Stimulated activated CD4-positive, alpha-beta T cell treated with anti-CD3 and anti-CD28 coated beads, Interleukin-1b, Interleukin-23, amount 100 ng/mL, for 48 hours (primary cell): ENCODE measurements at regions not wholly inside any gene's neighbourhood (a gene's known extent, or its start where the extent isn't known, plus 50 kb on each side); places are given as distances from the start of the nearest gene placed in this dataset.
A peak's percentile ranks its signal among the peaks of the same experiment; 100 is the strongest.
"Not testable (repeated sequence)": the region's sequence is repeated elsewhere in the genome, so short reads cannot be mapped to it uniquely, and the experiment has no call there.

Source experiments
- DNase-seq: peaks from one replicate; pipeline ENCODE4 v3.0.0-alpha.2; 2020

DNA sequence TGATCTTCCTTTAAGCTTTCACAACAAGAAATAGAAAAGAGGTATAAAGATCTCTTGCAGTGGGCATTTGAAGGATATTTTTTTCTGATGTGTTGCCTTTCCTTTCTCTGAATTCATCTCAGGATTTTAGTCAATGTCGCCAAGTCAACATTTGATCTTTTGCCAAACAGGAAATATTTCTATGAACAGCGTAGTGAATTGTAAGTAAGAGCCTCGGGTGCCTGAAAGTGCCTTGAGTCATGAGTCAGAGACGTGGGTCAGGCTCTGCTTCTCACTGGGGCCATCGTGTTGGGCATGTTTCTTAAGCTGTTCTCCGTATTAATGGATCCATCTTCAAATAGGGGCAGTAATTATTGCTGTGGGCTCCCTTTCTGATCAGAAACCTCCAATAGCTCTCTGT, 471.4 kb upstream of the AMELY start:
- no peak for DNase-seq

DNA sequence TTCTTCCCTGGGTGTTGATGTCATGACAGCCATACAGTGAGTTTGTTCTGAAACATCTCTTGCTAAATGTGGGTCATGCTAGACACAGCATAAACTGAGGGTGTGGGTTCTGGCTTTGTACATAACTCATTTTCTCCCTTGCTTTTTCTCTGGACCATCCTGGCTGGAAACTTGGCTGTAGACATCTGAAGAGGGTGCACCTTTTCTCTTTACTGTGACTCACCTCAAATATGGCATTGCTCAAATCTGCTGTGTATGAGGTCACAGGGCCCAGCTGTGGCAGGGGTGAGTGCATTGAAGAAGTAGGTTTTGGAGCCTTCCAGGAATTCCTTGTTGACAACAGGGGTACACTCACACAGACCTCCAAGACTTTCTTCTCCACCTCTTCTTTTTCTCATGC, 465.5 kb upstream of the AMELY start:
- peak; percentile 7 for DNase-seq

DNA sequence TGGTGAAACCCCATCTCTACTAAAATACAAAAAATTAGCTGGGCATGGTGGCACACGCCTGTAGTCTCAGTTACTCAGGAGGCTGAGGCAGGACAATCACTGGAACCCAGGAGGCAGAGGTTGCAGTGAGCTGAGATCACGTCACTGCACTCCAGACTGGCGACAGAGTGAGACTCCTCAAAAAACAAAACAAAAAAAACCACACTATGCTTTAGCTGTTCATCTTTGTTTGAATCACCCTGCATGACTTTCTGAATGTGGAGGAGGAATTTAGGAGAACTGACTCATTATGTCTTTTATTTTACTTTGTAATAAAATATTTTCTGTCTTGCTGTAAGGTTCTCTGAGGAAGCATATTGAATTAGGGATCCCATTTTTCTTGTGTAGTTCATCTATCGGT, 462.9 kb upstream of the AMELY start:
- peak; percentile 11 for DNase-seq

DNA sequence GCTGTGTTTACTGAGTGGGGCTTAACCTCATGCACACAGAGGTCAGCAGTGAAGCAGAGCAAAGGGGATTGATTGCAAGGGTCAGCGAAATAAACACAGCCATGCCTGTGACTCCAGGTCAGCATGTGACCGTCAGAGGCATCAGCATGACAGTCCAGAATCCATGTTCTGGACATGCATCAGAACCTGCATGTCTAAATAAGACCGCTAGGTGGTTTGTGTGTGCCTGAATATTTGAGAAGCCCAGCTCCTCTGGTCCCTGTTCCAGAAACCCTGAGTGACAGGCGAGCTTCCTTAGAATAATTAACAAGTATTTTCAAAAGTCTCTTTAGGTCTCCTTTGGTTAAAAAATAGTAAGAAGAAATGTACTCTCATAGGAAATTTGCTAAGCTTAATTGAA, 460.4 kb upstream of the AMELY start:
- DNase-seq, result not testable (repeated sequence)

DNA sequence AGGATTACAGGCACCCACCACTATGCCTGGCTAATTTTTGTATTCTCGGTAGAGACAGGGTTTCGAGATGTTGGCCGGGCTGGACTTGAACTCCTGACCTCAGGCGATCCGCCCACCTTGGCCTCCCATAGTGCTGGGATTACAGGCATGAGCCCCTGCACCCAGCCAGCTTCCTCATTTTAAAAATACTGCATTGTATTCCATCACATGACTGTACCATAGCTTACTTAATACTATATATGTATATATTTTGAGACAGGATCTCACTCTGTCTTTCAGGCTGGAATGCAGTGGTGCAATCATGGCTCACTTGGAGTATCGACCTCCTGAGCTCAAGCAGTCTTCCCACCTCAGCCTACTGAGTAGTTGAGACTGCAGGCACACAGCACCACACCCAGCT, 459.5 kb upstream of the AMELY start:
- not testable (repeated sequence) for DNase-seq

DNA sequence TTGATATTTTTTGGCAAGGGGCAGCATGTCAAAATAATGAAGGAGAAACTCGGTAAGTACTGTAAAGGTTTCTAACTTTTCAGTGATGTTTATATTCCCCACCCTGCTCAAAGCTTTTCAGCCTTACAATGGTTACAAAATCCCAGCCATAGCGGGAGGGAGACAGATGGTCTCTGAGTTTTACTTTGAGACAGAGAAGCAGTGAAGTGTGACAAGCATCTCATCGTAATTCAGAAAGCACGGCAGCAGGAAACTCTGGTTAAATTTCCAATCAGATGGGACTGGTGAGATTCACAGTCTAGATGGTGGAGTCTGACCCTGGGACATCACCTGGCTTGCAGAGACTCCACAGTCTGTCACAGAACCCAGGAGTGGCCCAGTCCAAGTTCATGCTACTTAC, 448.0 kb upstream of the AMELY start:
- no peak for DNase-seq

DNA sequence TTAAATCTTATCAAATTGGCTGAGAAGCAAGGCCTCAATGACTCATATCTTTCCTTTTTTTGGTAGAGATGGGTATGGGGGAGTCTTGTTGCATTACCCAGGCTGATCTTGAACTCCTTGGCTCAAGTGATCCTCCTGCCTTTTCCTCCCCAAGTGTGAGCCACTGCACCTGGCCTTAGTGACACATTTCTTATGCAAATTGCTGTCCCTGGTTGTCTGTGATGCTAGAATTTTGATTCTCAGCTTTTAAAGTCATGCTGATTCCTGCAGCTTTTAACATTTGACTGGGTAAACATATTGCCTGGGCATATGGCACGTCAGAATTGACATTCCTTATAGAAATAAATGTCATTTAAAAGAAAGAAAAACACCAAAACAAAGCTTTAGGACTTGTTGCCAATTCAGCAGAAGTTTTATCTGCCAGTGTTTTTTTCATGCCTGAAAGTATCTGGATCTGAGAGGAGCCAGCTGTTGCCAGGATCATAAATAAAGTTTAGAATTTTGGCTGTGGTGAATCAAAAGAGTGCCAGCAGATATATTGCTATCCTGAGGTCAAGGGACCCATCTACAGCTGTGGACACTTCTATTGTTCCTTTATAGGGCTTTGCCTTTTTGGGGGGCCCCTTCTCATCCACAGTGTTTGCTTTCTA, 446.7 kb upstream of the AMELY start:
- no peak for DNase-seq

DNA sequence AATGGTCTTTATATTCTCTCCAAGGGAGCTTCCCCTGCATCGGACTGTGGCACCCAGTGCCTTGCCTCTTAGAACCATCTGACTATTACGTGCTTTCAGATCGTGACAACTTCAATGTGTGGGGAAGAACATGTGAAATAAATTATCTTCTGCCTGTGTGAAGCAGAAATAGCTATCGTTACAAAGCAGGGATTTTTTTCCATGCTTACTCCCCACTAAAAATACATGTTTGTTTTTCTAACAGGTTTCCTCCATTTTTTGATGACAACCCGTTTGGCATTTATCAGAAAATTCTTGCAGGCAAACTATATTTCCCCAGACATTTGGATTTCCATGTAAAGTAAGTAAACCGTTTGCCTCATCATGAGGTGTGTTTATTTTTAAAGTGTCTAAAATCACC, 444.3 kb upstream of the AMELY start:
- DNase-seq, result not testable (repeated sequence)

DNA sequence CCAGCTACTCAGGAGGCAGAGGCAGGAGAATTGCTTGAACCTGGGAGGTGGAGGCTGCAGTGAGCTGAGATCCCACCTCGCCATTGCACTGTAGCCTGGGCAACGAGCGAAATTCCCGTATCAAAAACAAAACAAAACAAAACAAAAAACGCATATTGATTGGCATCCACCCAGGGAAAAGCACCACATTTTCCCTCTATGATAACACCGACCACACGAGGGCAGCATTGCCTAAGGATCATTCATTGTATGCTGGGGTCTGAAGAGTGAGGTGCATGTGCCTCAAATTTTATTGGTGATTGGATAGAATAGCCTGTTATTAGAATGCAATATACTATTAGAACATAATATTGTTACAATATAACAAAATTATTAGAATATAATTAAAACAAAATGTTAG, 433.1 kb upstream of the AMELY start:
- DNase-seq, result peak; percentile 27

DNA sequence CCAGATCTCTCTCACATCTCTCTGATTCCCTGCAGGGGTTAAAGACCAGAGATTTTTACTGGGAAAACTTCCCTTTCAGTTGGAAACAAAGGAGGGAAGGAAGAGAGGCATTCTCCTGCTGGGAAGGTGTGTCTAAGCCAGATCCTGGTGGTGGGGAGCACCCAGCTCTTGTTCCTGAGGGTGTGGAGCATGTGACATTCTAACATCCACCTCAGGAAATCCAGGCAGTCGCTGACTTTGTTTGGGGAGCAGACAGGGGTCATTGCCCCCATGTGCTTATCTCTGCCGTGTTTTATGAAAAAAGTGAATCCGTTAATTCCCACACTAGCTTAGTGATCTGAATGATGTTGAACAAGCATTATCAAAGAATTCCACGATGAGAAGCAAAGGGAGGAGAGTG, 431.7 kb upstream of the AMELY start:
- no peak for DNase-seq

DNA sequence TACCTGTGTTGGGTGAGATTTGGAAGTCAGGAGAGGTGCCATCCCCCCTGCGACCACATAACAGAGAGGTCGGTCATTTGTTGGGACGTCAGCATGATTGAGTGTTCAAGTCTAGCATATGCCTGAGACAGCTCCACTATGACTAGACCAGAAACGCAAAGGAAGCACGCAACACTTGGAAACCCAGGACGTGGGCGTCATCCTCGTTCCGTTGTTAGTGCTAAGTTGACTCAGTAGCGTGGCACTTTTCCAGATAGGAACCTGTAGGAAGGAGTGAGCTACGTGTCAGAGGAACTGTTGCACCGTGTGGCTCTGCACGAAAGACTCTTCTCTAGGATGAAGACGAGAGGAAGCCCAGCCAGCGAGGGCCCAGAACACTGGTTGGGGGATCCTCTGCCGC, 431.2 kb upstream of the AMELY start:
- peak; percentile 58 for DNase-seq

DNA sequence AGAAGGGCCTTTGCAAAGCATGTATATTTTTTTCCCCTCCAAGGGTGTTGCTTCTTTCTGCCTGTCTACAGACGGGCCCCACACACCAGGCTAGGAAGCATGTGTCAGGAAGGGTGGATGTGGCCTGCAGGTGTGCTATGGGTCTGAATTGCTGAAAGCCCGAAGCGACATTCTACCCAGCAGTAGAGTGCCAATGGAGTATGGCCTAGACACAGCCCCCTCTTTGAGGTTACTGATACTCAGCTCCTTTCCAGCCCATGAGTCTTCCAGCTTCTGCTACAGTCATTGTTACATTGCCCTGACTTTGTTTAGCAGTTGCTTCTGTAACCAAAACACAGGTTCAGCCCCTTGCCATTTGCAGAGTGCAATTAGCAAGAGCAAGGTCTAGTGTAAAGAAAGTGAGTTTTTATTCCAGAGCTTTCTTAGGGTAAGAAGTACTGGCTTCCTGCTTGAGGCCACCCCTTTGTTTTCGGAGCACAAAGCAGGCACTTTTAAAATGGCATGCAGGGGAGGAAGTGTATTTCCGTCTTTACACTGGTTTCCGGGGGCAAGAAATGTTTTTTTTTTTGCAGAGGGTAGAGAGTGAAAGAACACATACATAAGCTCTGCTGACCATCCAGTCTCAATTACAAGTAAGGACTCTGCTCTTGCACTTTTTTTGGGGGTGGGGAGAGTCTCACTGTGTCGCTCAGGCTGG, 428.0 kb upstream of the AMELY start:
- DNase-seq, result peak; percentile 4

DNA sequence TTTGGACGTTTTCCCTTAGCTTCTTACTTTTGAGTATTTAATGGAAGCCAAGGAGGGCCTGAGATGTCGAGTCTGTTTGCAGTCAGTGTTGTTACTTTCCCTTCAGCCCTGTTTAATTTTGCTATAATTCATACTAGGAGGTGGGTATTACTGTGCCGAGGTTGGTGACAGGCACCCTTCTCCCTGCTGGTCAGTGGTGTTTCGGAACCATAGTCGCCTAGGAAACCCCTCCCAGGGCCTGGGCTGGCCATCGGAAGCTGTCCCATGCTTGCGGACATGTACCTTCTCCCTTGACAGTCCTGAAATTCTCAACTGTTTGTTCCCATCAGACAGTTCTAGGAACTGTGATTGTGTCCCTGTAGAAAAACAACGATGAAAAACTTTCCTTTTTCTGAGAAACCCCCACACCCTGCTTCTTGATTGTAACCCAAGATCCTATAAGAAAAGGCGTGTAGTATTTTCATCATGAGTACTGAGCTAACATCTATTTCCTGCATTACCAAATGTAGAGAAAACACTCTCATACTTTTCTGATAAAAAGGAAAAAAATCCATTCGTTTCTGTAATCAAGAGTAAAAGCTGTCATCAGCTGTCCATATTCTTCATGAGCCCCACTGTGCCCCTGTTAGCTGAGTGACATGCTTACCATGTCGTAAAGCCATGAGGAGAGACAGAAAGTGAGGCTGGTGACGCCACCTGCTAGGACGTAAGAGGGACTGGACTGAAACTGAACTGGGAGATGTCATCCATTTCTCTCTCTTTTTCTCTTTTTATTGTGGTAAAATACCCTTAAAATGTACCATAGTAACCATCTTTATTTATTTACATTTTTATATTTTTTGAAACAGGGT, 424.7 kb upstream of the AMELY start:
- DNase-seq, result peak; percentile 45

DNA sequence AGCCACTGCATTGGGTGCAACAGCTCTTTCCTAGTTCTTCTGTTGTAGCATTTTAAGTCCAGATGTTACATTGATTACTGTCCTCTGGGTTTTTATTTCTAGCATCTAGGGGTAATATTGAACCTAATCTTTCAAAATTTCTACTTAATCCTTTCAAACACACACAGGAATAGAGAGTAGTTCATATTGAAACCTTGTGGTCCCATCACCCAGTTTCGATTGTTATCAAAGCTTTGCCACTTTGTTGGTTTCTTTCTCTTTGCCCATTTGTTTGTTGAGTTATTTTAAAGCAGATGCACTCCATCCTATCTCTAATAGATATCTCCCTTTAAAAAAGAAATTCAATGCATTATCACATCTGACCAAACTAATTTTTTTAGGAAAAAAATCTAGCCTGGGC, 422.9 kb upstream of the AMELY start:
- DNase-seq, result no peak

DNA sequence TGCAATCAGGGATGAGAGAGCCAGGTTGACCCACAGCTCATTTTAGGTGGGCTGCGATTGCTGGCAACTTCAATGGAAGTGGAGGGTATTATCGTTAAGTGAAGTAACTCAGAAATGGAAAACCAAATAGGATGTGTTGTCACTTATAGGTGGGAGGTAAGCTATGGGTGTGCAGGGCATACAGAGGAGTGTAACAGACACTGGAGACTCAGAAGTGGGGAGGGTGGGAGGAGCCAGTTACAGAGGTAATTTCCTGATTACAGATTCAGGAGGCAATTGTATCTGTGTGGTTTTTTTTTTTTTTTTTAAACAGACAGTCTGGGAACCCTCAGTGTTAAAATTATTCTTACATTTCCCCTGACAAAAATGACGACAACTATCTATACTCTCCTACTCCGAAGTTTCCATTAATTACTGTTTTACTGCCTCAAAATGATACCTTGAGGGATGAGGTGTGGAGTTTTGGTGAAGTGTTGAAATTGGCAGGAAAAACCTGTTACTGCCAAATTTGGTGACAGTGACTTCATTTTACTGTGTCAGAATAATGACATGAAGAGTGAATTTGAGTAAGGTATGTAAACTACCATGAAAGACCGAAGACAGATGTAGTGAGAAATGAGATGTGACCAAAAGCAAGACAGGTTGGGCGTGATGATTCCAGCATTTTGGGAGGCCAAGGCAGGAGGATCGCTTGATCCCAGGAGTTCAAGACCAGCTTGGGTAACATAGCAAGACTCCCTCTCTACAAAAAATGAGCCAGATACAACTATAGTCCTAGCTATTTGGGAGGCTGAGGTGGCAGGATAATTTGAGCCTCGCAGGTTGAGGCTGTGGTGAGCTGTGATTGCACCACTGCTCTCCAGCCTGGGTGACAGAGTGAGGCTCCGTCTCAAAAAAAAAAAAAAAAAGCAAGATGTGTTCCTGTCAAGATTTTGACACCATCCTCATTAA, 415.0 kb upstream of the AMELY start:
- peak; percentile 63 for DNase-seq

DNA sequence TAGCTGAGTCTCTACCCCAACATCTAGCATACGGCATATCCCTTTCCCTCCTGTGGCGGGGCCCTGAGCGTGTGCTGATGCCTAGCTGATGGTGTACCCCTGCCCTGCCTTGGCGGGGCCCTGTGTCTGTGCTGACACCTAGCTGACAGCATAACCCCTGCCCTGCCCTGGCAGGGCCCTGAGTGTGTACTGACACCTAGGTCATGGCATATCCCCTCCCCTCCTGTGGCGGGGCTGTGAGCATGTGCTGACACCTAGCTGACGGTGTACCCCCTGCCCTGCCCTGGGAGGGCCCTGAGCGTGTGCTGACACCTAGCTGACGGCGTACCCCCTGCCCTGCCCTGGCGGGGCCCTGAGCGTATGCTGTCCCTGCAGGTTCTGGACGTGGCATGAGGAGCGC, 414.0 kb upstream of the AMELY start:
- DNase-seq, result peak; percentile 25

DNA sequence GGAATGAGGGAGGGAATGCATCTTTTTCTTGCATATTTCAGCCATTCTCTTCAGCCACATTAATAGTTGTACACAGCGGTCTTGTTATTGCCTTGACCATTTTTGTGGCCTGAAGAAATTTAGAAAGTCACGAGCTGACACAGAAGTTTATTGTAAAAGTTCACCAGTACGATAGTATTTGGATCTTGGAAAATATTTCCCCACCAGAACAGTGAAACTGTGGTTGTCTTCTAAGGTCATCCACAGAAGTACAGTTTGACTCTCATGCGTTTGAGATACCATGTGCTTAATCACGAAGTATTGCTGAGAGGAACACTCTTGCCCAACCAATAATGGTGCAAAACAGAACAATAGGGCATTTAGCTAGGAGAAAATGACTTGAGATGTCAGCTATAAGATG, 409.2 kb upstream of the AMELY start:
- no peak for DNase-seq

DNA sequence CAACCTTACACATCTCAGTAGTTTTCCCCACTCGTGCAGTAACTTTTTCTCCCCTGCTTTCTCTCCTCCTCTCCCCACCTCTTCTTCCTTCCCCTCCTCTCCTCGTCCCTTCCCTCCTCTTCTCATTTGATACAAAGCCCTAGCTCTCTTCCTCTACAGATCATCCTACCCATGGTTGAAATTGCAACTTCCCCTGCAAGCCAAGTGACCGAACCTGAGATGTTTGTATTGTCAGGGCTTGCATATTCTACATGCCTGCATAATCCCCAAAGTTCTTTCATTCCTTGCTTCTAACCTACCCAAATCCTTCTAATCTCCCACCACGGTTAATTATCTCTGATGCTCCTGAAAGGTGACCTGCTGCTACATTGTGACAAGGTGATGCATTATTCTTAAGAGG, 408.6 kb upstream of the AMELY start:
- not testable (repeated sequence) for DNase-seq

DNA sequence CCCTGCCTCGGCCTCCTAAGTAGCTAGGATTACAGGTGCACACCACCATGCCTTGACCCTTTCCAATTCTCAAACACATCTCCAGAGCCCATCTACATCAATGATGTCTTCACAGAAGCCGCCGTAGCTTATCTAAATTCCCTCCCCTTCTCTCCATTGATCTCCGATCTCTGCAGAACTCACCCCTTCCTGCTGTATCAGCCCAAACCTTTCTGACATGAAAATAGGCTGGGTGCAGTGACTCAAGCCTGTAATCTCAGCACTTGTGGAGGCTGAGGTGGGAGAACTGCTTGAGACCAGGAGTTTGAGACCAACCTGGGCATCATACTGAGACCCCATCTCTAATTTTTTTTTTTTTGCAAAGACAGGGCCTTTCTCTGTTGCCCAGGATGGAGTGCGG, 406.6 kb upstream of the AMELY start:
- no peak for DNase-seq

DNA sequence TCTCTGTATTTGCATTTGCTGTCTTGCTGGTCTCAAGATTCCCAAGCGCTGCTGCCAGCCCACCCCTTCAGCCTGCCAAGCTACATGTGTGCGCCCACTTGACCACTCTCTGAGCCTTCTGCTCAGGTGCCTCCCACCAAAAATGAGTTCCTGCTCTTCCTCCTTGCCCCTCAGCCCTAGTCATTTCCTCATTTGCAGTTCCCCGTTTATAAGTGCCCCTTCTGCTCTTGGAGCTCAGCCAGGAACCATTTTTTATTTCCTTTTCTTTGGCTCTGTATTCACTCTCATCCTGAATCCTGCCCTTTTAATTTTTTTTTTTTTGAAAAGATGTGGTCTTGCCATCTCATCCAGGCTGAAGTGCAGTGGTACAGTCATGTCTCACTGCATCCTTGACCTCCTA, 406.0 kb upstream of the AMELY start:
- DNase-seq, result no peak

DNA sequence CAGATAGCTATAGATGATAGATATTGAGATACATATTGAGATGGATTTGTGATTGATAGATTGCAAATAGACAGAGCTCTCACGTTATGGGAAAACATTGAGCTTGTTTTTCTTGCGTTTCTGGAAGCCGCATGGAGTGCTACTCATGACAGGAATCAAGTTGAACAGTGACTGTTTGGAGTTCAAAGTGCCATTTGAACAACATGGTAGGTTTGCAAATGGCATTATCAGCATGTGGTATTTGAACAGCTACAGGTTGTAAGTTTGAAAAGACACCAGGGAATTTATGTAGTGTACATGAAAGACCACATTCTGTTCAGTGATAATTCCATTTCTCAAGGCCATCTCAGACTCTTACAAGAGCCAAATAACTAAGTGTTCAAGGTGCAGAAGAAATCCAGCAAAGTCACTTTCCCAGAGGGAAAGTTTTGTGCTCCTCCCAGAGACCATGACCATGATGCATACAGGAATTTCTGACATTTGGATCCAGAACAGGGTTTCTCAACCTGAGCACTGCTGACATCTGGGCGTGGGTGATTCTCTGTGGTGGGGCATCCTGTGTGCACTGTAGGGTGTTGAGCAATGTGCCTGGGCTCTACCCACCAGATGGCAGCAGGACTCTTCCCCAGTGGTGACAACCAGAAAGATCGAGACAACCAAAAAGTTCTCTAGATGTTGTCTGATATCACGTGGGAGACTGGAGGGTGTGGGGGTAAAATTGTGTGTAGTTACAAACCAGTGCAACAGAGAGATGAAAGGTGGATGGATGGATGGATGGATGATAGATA, 399.1 kb upstream of the AMELY start:
- peak; percentile 69 for DNase-seq

DNA sequence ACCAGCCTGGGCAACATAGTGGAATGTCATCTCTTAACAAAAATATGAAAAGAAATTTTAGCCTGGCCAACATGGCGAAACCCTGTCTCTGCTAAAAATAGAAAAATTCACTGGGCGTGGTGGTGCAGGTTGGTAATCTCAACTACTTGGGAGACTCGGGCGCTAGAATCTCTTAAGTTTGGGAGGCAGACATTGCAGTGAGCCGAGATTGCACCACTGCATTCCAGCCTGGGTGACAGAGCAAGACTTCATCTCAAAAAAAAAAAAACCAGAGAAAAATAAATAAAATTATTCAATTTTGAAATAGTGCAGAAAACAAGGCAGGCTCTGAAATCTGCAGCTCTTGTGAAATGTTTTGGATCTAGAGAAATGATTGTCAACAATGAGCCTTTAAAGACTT, 397.3 kb upstream of the AMELY start:
- no peak for DNase-seq
